ENCODE measurements at regions not wholly inside any gene's neighbourhood (a gene's known extent, or its start where the extent isn't known, plus 50 kb on each side); places are given as distances from the start of the nearest gene placed in this dataset.

- TF ChIP-seq, protein P1, sequence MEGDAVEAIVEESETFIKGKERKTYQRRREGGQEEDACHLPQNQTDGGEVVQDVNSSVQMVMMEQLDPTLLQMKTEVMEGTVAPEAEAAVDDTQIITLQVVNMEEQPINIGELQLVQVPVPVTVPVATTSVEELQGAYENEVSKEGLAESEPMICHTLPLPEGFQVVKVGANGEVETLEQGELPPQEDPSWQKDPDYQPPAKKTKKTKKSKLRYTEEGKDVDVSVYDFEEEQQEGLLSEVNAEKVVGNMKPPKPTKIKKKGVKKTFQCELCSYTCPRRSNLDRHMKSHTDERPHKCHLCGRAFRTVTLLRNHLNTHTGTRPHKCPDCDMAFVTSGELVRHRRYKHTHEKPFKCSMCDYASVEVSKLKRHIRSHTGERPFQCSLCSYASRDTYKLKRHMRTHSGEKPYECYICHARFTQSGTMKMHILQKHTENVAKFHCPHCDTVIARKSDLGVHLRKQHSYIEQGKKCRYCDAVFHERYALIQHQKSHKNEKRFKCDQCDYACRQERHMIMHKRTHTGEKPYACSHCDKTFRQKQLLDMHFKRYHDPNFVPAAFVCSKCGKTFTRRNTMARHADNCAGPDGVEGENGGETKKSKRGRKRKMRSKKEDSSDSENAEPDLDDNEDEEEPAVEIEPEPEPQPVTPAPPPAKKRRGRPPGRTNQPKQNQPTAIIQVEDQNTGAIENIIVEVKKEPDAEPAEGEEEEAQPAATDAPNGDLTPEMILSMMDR (IDR thresholded peaks at IDR 0.05): no peak
- TF ChIP-seq POLR2A (IDR thresholded peaks at IDR 0.05): no peak
Observed at GRCh38 chr13:108437496-108437895, 168.0 kb downstream of the TNFSF13B start.

Measured in testis (tissue), 2 donors.